A204.1 (cell line): ENCODE measurements at regions not wholly inside any gene's neighbourhood (a gene's known extent, or its start where the extent isn't known, plus 50 kb on each side); places are given as distances from the start of the nearest gene placed in this dataset.
"Not testable (repeated sequence)": the region's sequence is repeated elsewhere in the genome, so short reads cannot be mapped to it uniquely, and the experiment has no call there.

Experiments
- FAIRE-seq: peaks from 2 replicates; lab custom pipeline; 2012; peaks lifted over from hg19 to GRCh38; lab: Jason Lieb, UNC

DNA sequence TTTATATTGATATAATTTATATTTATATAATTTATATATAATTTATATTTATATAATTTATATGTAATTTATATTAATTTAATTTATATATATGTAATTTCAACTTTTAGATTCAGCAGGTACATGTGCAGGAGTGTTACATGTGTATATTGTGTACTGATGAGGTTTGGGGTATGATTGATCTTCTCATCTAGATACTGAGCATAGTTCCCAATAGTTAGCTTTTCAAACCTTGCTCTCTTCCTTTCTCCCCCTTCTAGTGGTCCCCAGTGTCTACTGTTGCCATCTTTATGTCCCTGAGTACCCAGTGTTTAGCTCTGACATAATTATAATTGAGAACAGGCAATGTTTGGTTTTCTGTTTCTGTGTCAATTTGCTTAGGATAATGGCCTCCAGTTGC is 1335.3 kb upstream of the CDH2 start:
- FAIRE-seq = no peak

DNA sequence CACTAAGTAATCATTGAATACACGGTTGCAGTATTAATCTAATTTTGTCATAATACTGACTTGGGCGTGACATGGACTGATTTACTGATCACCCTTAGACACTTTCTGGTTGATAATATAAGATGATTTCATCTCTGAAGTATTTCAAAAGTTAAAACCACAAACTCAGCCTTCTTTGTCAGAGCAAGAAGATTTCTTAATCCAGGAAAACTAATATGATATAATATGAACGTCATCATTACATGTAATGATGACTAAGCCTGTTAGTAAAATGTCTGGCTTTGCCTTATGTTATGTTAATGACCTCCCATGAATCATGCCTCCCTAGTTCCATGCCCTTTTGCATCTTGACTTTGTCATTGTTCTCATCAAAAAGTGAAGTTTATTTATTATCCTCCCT is 1325.0 kb upstream of the CDH2 start:
- FAIRE-seq = no peak

DNA sequence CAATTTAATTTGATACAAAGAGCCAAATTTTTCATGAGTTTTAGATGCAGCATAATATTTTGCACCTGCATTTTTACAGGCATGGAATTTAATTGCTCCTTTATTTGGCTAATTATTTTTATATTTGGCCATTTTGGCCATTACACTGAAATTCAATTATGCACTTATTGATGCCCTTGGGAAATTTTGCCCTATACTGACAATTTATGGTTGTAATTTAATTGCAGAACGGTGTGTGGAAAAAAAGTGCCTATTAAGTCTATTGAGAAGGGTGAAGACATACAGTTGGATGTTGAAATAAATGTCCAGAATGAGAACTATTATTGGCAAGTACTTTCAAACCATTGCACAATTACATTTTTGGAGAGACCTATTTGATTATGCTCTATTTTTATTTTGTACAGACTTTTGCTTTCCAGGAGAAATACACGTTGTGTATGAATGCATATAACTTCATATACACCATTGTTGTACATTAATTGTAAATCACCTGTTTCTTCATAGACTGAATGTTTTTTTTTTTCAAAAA is 1319.3 kb upstream of the CDH2 start:
- no peak for FAIRE-seq

DNA sequence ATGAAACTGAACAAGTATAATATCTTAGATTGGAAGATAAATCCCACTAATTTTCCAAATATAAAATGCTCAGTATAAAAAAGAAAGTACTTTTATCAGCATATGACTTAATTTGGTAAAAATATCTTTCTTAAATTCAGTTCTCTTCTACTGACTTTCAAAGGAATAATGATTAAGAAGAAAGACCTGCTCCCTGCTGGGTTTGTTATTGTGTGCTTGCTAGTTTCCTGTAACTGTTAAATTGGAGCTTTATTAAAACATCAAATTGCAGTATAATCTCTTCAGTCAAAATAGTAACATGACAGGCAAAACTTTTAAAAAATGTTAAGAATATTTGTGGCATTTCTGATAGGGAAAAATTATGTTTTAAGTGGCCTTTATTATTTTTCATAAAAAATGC is 1317.4 kb upstream of the CDH2 start:
- FAIRE-seq = no peak

DNA sequence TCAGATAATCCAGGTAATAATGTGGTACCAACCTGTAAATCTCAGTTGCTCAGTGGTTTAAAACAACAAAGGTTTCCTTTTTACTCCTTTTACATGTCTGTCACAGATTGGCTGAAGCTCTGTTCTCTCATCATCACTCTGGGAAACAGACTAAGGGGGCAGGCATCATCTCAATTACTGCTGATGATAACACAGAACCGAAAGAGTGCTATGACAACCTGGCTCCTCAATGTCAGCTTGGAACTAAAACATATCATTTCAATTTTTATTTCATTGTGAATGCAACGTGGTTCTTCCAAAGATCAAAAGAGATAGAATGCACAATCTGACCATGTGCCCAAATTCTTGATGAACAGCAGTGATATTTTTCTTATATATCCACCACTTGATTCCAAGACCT is 1315.0 kb upstream of the CDH2 start:
- FAIRE-seq = no peak

DNA sequence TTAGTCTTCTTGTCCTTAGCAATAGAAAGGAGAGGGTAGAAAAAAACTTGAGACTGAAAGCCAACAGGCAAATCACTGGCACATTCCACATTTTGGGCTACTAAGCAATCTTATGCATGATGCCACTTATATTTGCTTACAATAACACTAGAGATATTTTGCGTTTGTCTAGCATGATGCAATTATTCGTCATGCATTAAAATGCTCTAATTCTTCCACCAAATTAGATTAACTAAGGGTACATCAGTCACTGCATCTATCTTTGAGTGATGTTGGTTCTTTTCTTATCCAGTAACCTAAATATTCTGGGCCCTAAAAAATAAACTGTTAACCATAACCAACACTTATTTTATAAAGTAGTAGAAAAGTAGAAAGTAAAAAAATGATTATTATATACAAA is 1311.7 kb upstream of the CDH2 start:
- no peak for FAIRE-seq

DNA sequence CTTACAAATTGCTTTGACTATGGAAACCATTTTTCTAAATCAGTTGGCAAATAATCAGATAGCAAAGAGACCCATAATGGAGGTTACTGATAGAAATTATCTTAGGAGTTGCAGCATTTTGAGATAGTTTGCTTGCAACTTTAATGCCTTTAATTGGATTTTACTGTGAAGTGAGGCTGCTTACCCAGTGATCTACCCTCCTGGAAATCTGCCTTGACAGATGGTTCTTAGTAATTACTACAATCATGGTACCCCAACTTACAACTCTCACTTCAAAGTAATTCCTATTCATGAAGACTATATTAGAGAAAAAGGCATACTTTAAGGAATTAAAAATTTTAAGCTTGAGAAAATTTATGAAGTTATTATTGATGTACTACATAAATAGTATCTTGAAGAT is 1288.6 kb upstream of the CDH2 start:
- FAIRE-seq = no peak

DNA sequence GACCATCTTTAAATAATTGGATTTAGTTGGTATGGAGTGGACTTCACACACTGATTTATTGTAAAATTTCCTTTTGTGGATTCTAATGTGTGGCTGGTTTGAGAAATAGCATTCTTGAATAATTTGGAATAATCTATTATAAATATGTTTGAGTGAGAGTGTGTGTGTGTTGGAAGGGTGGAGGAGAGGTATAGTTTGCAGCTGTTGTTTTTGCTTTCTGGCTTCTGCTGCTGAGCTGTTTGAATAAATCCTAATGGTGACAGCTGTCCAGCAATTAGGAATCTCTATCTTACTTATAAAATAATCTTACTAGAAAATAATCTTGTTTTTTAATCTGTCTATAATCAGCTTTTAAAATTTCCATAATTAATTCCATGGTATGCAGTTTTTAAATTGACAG is 1283.0 kb upstream of the CDH2 start:
- no peak for FAIRE-seq

DNA sequence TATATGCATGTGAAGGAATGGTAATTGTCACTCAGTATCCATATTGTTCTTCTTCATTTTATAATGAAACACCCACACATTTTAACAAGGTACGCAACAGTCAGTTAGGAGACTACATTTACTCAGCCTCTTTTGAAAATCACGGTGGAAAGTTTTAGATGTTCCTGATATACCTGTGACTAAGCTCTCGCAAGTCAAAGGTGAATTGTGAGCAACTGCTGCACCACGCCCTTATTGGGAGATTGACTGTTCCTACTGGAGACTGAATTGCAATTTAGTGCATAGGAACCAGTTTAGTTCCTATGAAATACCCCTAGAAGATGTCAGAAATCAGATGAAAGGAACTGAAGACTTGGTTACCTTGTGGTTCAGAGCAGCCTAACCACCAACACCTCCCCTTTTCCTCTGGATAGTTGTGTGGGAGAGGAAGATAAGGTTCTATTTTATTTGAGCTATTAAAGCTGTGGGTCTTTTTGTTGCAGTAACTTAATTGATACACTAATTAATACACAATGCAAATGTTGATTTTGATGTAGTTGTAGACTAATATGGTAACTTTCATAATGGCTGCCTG is 1280.5 kb upstream of the CDH2 start:
- FAIRE-seq = no peak

DNA sequence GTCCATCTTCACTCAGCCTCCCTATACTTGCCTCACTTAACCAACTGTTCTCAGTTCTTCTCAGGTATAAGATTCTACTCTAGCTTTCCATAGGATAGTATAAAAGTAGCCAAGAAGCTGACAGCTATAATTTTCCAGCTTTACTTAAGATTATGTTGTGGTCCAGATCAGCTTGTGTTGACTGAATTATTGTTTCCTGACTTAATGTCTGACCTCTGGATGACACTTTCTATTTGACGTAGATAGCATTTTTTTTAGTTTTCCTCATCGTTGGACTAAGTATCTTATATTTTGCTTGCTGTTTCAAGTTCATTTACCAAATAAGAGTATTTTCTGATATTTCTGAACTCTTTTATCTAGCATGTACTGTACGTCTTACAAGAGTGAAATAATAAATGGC is 1272.5 kb upstream of the CDH2 start:
- no peak for FAIRE-seq

DNA sequence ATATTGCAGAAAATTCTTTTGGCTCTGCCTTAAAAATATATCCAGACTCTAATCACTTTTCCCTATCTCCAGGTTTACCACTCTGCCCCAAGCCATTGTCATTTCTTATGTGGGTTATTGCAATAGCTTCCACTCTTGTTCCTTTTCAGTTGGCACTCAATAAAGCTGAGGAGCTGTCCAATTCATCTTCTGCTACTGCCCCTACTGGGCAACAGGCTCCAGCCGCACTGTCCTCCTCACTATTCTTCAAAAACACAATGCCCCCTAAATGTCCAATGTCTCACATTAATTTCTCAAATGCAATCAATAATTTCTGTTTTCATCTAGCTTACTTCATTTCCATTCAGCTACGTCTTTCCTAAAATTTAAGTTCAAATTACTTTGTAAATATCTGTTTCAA is 1262.5 kb upstream of the CDH2 start:
- FAIRE-seq = no peak

DNA sequence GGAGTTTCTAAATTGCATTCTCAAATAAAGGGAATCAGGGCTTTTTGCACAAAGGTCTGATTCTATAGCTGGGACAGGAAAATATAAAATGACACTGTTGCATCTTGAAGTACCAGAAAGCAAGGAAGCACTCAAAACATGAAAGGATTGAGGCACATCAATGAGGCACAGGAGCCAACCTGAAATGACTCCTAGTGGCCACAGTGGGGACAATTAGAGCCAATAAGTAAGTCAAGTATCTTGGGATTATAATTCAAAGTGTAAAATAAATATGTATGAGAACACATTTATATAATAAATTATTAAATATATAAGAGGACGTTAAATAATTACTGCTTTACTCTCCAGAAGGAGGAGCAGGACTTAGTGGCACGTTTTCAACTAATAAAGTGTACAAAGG is 1259.5 kb upstream of the CDH2 start:
- FAIRE-seq = no peak

DNA sequence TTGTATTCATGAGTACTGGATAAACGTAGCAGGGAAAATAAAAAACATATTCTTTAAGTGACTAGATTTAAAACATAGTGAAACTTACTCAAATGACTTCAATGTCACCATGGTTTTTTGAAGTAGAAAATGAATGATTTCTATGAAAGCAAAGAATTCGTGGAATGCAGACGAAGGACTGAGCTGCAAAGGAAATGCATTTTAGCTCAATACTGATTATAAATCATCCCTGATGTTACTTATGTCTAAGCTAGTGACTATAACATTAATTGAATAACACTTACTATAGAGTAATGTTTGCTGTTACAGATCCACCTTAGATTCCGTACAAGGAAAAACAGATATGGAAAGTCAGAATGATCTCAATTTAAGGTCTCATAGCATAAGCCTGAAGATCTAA is 1257.7 kb upstream of the CDH2 start:
- FAIRE-seq = no peak

DNA sequence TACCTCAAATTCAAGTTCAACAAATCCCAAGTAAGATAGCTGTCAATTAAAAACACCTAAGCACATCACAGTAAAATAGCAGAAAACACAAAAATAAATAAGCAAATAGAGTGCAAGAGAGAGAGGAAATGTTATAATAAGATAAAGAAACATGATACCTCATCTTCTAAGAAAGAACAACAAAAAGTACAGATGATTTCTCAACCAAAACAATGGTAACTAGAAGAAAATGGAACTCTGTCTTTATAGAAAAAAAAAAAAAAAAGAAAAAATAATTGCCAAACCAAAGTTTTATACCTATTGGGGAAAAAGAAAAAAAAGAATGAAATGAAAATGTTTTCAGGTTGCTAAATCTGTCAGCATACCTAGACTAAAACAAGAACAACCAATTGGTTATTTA is 1253.5 kb upstream of the CDH2 start:
- peak; percentile 9 for FAIRE-seq

DNA sequence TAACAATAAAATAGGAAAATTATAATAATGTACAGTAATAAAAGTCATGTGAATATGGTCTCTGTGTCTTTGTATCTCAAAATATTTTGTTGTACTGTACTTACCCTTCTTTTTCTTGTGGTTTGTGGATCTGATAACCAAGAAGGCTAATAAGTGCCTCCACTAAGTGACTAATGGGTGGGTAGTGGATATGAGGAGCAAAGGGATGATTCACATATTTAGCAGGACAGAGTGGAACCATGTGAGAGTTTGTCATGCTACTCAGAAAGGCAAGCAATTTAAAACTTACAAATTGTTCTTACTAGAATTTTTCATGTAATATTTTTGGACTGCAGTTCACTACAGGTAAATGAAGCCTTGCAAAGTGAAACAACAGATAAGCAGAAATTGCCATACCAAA is 1241.2 kb upstream of the CDH2 start:
- no peak for FAIRE-seq

DNA sequence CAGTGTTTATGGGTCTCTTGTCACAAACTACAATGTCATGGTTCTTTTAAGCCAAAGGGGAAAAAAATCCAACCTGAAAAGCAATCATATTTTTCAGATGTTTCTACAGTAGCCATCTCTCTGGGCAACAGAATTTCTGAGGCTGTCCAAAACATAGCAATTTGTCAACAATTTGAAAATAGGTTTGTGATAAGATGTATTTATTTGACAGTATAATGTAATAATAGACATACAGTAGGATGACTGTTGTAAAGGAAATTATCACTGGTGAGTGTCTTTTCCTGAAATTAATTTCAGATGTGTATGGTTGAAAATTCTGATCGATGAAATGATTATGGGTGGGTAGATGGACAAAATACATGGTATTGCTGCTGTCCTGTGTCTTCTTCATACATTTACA is 1230.1 kb upstream of the CDH2 start:
- no peak for FAIRE-seq

DNA sequence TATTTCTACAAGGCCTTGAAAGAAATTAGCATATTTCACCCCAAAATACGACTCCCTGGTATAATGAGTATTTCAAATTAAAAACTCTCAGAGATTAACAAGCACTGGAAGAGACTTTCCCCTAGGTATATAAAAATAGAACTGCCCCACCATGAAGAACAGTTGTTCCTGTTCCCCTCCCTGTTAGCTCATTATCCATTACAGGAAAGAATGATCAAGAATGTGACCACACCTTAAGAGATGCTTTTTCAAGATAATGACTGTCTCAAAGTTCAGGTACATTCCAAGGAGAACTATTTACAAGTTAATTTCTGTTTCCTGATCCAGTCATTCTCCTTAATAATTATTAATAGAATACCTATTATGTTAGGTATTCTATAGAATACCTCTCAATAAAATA is 1220.6 kb upstream of the CDH2 start:
- FAIRE-seq = no peak

DNA sequence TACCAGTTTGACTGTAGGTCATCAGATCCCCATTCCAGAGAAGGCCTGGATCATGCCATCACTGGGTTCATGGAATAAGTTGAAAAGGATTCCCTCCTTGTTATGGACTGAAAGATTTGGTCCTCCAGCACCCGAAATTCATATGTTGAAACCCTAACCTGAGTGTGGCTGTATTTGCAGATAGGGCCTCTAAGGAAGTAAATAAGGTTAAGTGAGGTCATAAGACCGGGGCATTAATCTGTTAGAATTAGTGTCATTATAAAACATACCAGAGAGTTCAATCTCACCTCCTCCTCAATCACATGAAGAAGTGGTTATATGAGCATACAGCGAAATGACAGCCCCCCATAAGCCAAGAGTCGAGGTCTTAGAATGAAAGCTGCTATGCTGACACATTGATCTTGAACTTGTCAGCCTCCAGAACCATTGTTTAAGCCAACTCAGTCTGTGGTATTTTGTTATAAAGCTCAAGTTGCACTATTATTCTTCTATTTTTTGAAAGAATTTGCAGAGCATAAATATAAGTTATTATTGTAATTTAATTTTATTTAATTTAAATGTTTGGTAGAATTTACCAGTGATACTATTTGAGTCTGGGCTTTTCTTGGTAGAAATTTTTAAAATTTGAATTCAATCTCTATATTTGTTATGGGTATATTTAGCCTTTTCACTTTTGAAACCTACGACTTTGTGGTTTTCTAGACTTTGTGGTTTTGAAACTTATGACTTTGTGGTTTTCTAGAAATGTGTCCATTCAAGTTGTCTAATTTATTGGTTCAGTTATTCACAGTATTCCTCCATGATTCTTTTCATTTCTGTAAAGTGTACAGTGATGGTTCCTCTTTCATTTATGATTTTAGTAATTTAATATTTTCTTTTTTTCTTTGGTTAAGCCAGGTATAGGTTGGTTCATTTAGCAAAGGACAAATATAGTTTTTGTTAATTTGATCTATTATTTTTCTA is 1206.7 kb upstream of the CDH2 start:
- no peak for FAIRE-seq

DNA sequence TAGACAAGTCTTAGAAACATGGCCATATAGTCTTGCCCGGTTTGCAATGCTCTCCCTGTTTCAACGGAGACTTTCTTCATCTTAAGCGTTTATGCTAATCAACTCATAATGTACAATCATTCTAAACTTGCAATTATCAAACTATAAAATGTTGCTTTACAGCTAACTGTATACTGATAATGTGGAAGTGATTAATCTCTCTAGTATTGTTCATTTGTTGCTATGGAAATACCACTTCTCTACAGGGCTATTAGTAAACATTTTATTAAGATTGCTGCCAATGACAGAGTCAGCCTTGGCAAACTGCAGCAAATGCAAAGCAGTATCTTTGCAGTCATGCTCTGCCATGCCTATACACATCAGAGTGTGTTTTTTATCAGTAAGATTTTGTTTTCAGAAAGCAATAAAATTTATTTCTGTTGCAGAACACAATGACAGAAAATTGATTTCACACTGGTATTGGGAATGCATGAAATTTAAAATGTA is 1201.8 kb upstream of the CDH2 start:
- FAIRE-seq = no peak

DNA sequence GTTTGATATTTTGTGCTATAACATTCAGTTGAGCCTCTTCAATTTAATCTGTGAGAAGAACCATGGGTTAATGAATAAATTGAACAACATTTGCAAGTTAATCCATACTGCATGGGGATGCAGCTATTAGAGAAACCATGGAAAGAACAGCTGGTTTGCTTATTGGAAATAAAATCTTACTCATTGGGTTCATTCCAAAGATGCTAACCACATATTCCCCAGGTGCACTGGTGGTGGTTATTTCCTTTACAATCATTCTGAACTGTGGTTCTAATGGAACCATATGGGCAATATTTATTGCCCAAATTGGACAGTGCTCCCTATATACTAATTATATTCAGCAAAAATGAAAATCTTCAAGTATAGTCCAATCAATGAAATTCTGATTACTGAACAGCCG is 1200.4 kb upstream of the CDH2 start:
- no peak for FAIRE-seq

DNA sequence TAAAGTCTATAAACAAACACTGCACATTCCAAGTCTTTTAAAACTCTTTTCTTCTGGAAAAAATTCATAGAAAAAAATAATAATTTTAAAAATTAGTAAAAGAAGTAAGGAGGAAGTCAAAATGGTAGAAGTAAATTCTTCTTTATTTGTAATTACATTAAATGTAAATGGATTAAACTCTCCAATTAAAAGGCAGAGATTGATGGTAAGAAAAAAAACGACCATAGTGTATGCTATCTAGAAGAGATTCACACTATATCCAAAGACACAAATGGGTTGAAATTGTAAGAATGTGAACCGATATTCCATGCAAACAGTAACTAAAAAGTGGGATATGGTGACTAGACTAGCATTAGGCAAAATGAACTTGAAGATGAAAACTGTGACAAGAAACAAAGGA is 1196.1 kb upstream of the CDH2 start:
- FAIRE-seq = peak; percentile 56

DNA sequence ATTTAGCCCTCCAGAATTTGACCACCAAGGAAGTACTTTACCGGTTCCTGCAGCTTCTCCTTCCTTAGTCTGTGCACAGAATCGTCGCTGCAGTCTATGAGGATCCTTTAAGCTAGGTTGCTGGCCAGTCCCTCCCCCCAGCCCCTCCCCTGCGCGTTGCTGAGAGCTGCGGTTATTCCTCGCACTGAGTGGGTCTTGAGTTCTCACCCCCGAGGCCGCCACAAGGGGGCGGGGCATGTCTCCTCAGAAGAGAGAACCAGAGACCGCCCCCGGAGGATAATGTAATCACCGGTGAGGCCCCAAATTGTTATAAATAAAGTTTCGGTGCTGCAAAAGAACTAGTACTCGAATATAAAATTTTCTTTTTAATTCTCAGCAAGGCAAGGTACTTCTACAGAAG is 1184.9 kb upstream of the CDH2 start:
- no peak for FAIRE-seq

DNA sequence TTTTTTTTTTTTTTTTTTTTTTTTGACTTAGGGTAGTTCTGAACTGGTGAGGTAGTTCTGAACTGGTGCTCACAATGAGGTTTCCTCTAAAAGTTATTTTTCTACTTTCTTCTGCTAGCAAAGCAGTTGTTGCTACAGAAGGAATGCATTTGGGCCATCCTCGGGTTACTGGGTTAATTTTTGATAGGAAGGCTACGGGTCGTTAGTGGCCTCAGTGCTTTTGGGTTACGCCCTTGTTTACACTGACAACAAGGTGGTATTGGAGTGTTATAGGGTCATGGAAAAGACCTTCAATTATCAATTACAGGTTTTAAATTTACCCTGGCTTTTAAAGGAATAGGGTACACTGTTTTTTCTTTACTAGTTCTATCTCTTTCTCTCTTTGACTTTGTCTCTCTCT is 1183.7 kb upstream of the CDH2 start:
- FAIRE-seq = not testable (repeated sequence)

DNA sequence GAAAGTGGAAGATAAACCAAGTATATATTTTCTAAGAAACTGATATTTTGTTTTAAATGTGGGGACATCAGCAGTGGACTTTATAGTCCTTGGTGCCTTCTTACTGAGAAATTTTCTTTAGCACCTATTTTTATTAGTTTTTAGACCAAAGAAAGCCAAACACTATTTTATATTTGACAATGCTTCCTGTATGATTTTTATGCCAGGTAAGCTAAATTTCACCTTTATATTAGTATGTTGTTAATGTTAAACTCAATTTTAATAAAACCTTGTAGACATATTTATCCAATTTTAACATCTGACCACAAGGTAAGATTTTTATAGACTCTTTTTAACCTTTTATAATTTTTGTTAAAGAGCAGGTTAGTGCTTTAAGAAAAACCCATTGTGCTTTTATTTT is 1182.3 kb upstream of the CDH2 start:
- not testable (repeated sequence) for FAIRE-seq
